GM23338 (cell line): ENCODE measurements at regions not wholly inside any gene's neighbourhood (a gene's known extent, or its start where the extent isn't known, plus 50 kb on each side); places are given as distances from the start of the nearest gene placed in this dataset.

Experiments
- ATAC-seq: fragments of 200-7000 bp; cut with Tn5 transposase; 3 replicates; pipeline ENCODE4 v1.9.1; 2020
- DNase-seq: peaks from one replicate; pipeline ENCODE4 v3.0.0-alpha.2; 2015; ENCODE audit warnings: low spot score
- H2AFZ ChIP-seq: fragments of 200-600 bp; sonication (generic); 2 replicates; pipeline ENCODE4 v1.8.0; 2016; ENCODE audit warnings: antibody characterized with exemption, mild to moderate bottlenecking, moderate library complexity
- H3F3A ChIP-seq: fragments of 200-600 bp; sonication (generic); replicated peaks from 2 replicates; pipeline ENCODE4 v1.8.0; 2017; ENCODE audit warnings: antibody characterized with exemption, mixed run types, low read depth
- H3K27ac ChIP-seq: fragments of 200-600 bp; sonication (generic); 2 replicates; pipeline ENCODE4 v1.6.1; 2016; ENCODE audit warnings: low read depth
- H3K27me3 ChIP-seq: fragments of 200-600 bp; sonication (generic); 2 replicates; pipeline ENCODE4 v1.8.0; 2016; ENCODE audit warnings: mild to moderate bottlenecking, mixed run types, moderate library complexity; ENCODE audit not compliant: insufficient read depth
- H3K36me3 ChIP-seq: fragments of 200-600 bp; sonication (generic); 2 replicates; pipeline ENCODE4 v1.8.0; 2016; ENCODE audit warnings: mild to moderate bottlenecking; ENCODE audit not compliant: insufficient read depth
- H3K4me1 ChIP-seq: fragments of 200-600 bp; sonication (generic); 2 replicates; pipeline ENCODE4 v1.8.0; 2016; ENCODE audit warnings: mild to moderate bottlenecking, moderate library complexity; ENCODE audit not compliant: insufficient read depth
- H3K4me2 ChIP-seq: fragments of 200-600 bp; sonication (generic); 2 replicates; pipeline ENCODE4 v1.7.1; 2017; ENCODE audit warnings: mixed run types
- H3K4me3 ChIP-seq: fragments of 200-600 bp; sonication (generic); 2 replicates; pipeline ENCODE4 v1.6.1; 2016; ENCODE audit warnings: mixed run types
- H3K79me2 ChIP-seq: fragments of 200-600 bp; sonication (generic); replicated peaks from 2 replicates; pipeline ENCODE4 v1.8.0; 2017; ENCODE audit warnings: mild to moderate bottlenecking; ENCODE audit not compliant: insufficient read depth
- H3K9me2 ChIP-seq: fragments of 200-600 bp; sonication (generic); 2 replicates; pipeline ENCODE4 v1.8.0; 2017; ENCODE audit not compliant: insufficient read depth
- H4K20me1 ChIP-seq: fragments of 200-600 bp; sonication (generic); replicated peaks from 2 replicates; pipeline ENCODE4 v1.8.0; 2017; ENCODE audit warnings: mild to moderate bottlenecking; ENCODE audit not compliant: insufficient read depth
- H3K27ac Mint-ChIP-seq: 2 replicates; pipeline ENCODE4 v1.8.0; 2020; ENCODE audit warnings: inconsistent platforms, mild to moderate bottlenecking, moderate library complexity, mixed read lengths
- H3K27me3 Mint-ChIP-seq: 3 replicates; pipeline ENCODE4 v1.8.0; 2022; ENCODE audit warnings: low read depth, mild to moderate bottlenecking, moderate library complexity, mixed read lengths, inconsistent platforms; ENCODE audit not compliant: insufficient read depth, poor library complexity
- H3K36me3 Mint-ChIP-seq: 3 replicates; pipeline ENCODE4 v1.8.0; 2021; ENCODE audit warnings: low read depth, mild to moderate bottlenecking, inconsistent platforms, moderate library complexity, mixed read lengths
- H3K4me1 Mint-ChIP-seq: 3 replicates; pipeline ENCODE4 v1.8.0; 2020; ENCODE audit warnings: mild to moderate bottlenecking, inconsistent platforms, mixed read lengths
- H3K4me3 Mint-ChIP-seq: 3 replicates; pipeline ENCODE4 v1.8.0; 2021; ENCODE audit warnings: moderate library complexity, mild to moderate bottlenecking, inconsistent platforms, mixed read lengths
- H3K9me3 Mint-ChIP-seq: 3 replicates; pipeline ENCODE4 v1.8.0; 2020; ENCODE audit warnings: moderate library complexity, mild to moderate bottlenecking, inconsistent platforms, mixed read lengths
- CREB1 ChIP-seq: fragments of 250-450 bp; sonication (Bioruptor Pico); IDR thresholded peaks from 2 replicates; pipeline ENCODE4 v1.5.0; 2020; ENCODE audit warnings: low read depth, mild to moderate bottlenecking, moderate library complexity
- EZH2 ChIP-seq: fragments of 200-600 bp; sonication (generic); IDR thresholded peaks from one replicate; pipeline ENCODE4 v1.8.0; 2017; ENCODE audit warnings: antibody characterized with exemption, mild to moderate bottlenecking, low read depth; ENCODE audit not compliant: unreplicated experiment
- EZH2phosphoT487 ChIP-seq: fragments of 200-600 bp; sonication (generic); IDR thresholded peaks from one replicate; pipeline ENCODE4 v1.8.1; 2018; ENCODE audit warnings: antibody characterized with exemption; ENCODE audit not compliant: unreplicated experiment
- JUNB ChIP-seq: IDR thresholded peaks from one replicate; pipeline ENCODE4 v1.6.1; 2016; ENCODE audit warnings: antibody characterized with exemption; ENCODE audit not compliant: unreplicated experiment
- NANOG ChIP-seq: IDR thresholded peaks from 2 replicates; pipeline ENCODE4 v1.6.1; 2016; ENCODE audit warnings: antibody characterized with exemption, borderline replicate concordance
- POLR2AphosphoS5 ChIP-seq: IDR thresholded peaks from 2 replicates; pipeline ENCODE4 v1.6.1; 2016; ENCODE audit warnings: antibody characterized with exemption, low read depth
- STAT1 ChIP-seq: IDR thresholded peaks from one replicate; pipeline ENCODE4 v1.6.1; 2016; ENCODE audit warnings: antibody characterized with exemption; ENCODE audit not compliant: unreplicated experiment
- ZNF114 ChIP-seq: fragments of 250-450 bp; sonication (Bioruptor Pico); IDR thresholded peaks from 2 replicates; pipeline ENCODE4 v1.5.0; 2020; ENCODE audit warnings: mild to moderate bottlenecking, moderate library complexity
- ZNF331 ChIP-seq: fragments of 250-450 bp; sonication (Bioruptor Pico); IDR thresholded peaks from 2 replicates; pipeline ENCODE4 v1.5.0; 2020; ENCODE audit warnings: low read depth, mild to moderate bottlenecking, moderate library complexity
- TF ChIP-seq, protein P1 (sequence below): IDR thresholded peaks from 2 replicates; pipeline ENCODE4 v1.6.1; 2016; ENCODE audit warnings: antibody characterized with exemption
- TF ChIP-seq, protein P2 (sequence below): fragments of 250-450 bp; sonication (Bioruptor Pico); IDR thresholded peaks from 2 replicates; pipeline ENCODE4 v1.5.0; 2020; ENCODE audit warnings: mild to moderate bottlenecking, moderate library complexity
- TF ChIP-seq, protein P3 (sequence below), 2 experiments: fragments of 200-600 bp in 1 of 2; sonication (generic) in 1 of 2; conservative IDR thresholded peaks; 2 replicates each; pipeline versions ENCODE4 v1.5.1 to v1.6.1; 2016 to 2017; ENCODE audit warnings: antibody characterized with exemption in 2 of 2, low read depth in 2 of 2, mild to moderate bottlenecking in 2 of 2, moderate library complexity in 1 of 2
- TF ChIP-seq, protein P4 (sequence below): IDR thresholded peaks from one replicate; pipeline ENCODE4 v1.6.1; 2018; ENCODE audit warnings: antibody characterized with exemption; ENCODE audit not compliant: unreplicated experiment

DNA sequence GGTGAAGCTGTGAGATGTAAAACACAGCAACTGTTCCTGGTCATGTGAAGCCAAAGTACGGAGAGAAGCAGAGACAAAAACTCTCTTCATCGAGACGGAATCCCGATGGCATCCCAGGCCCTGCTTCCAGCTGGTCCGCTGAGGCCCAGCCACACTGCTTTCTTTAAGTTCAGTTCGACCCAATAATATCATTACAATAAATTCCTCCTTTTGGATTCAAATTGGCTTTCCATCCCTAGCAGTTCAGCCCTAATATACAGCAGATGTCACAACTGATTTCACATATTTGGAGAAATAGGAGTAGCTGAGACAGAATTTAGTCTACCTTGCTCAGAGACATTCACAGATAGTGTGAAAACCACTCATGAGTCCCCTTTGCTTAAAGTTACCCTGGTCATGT lies 98.3 kb upstream of the SPRY1 start:
- no peak overlapping the region; the same call in 1 of the 2 replicates for H3K27ac Mint-ChIP-seq
- no peaks in the 10 kb centered on the region for H3F3A ChIP-seq
- 0 out of 2 replicates have a peak overlapping the region, but pooled peaks have one; percentile 8 for H3K27ac ChIP-seq
- no peaks in the 10 kb centered on the region for H3K36me3 ChIP-seq
- ATAC-seq (no peak), DNase-seq (peak; percentile 12)
- H2AFZ ChIP-seq, result no peak overlapping the region
- peaks cover 27% of the 10 kb centered on the region for H3K4me1 ChIP-seq
- H3K27me3 Mint-ChIP-seq, result no peaks in the 10 kb centered on the region
- H3K4me1 Mint-ChIP-seq, result peaks cover 46% of the 10 kb centered on the region
- H3K4me3 Mint-ChIP-seq, result no peak overlapping the region
- no peaks in the 10 kb centered on the region for H3K79me2 ChIP-seq
- no peaks in the 10 kb centered on the region for H3K9me3 Mint-ChIP-seq
- peaks cover 3% of the 10 kb centered on the region; the same call in 1 of the 2 replicates for H3K9me2 ChIP-seq
- TF ChIP-seq ZNF114 (CRISPR knock-in tag) (no peak), NANOG (no peak), EZH2phosphoT487 (no peak), EZH2 (no peak), POLR2AphosphoS5 (no peak), ZNF331 (no peak), JUNB (no peak), CREB1 (CRISPR knock-in tag) (no peak), STAT1 (no peak)
- TF ChIP-seq, protein P1, sequence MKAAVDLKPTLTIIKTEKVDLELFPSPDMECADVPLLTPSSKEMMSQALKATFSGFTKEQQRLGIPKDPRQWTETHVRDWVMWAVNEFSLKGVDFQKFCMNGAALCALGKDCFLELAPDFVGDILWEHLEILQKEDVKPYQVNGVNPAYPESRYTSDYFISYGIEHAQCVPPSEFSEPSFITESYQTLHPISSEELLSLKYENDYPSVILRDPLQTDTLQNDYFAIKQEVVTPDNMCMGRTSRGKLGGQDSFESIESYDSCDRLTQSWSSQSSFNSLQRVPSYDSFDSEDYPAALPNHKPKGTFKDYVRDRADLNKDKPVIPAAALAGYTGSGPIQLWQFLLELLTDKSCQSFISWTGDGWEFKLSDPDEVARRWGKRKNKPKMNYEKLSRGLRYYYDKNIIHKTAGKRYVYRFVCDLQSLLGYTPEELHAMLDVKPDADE, result no peak
- TF ChIP-seq, protein P2, sequence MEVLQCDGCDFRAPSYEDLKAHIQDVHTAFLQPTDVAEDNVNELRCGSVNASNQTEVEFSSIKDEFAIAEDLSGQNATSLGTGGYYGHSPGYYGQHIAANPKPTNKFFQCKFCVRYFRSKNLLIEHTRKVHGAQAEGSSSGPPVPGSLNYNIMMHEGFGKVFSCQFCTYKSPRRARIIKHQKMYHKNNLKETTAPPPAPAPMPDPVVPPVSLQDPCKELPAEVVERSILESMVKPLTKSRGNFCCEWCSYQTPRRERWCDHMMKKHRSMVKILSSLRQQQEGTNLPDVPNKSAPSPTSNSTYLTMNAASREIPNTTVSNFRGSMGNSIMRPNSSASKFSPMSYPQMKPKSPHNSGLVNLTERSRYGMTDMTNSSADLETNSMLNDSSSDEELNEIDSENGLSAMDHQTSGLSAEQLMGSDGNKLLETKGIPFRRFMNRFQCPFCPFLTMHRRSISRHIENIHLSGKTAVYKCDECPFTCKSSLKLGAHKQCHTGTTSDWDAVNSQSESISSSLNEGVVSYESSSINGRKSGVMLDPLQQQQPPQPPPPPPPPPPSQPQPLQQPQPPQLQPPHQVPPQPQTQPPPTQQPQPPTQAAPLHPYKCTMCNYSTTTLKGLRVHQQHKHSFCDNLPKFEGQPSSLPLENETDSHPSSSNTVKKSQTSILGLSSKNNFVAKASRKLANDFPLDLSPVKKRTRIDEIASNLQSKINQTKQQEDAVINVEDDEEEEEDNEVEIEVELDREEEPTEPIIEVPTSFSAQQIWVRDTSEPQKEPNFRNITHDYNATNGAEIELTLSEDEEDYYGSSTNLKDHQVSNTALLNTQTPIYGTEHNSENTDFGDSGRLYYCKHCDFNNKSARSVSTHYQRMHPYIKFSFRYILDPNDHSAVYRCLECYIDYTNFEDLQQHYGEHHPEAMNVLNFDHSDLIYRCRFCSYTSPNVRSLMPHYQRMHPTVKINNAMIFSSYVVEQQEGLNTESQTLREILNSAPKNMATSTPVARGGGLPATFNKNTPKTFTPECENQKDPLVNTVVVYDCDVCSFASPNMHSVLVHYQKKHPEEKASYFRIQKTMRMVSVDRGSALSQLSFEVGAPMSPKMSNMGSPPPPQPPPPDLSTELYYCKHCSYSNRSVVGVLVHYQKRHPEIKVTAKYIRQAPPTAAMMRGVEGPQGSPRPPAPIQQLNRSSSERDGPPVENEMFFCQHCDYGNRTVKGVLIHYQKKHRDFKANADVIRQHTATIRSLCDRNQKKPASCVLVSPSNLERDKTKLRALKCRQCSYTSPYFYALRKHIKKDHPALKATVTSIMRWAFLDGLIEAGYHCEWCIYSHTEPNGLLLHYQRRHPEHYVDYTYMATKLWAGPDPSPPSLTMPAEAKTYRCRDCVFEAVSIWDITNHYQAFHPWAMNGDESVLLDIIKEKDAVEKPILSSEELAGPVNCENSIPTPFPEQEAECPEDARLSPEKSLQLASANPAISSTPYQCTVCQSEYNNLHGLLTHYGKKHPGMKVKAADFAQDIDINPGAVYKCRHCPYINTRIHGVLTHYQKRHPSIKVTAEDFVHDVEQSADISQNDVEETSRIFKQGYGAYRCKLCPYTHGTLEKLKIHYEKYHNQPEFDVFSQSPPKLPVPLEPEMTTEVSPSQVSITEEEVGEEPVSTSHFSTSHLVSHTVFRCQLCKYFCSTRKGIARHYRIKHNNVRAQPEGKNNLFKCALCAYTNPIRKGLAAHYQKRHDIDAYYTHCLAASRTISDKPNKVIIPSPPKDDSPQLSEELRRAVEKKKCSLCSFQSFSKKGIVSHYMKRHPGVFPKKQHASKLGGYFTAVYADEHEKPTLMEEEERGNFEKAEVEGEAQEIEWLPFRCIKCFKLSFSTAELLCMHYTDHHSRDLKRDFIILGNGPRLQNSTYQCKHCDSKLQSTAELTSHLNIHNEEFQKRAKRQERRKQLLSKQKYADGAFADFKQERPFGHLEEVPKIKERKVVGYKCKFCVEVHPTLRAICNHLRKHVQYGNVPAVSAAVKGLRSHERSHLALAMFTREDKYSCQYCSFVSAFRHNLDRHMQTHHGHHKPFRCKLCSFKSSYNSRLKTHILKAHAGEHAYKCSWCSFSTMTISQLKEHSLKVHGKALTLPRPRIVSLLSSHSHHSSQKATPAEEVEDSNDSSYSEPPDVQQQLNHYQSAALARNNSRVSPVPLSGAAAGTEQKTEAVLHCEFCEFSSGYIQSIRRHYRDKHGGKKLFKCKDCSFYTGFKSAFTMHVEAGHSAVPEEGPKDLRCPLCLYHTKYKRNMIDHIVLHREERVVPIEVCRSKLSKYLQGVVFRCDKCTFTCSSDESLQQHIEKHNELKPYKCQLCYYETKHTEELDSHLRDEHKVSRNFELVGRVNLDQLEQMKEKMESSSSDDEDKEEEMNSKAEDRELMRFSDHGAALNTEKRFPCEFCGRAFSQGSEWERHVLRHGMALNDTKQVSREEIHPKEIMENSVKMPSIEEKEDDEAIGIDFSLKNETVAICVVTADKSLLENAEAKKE (CRISPR knock-in tag), result no peak
- TF ChIP-seq, protein P3, sequence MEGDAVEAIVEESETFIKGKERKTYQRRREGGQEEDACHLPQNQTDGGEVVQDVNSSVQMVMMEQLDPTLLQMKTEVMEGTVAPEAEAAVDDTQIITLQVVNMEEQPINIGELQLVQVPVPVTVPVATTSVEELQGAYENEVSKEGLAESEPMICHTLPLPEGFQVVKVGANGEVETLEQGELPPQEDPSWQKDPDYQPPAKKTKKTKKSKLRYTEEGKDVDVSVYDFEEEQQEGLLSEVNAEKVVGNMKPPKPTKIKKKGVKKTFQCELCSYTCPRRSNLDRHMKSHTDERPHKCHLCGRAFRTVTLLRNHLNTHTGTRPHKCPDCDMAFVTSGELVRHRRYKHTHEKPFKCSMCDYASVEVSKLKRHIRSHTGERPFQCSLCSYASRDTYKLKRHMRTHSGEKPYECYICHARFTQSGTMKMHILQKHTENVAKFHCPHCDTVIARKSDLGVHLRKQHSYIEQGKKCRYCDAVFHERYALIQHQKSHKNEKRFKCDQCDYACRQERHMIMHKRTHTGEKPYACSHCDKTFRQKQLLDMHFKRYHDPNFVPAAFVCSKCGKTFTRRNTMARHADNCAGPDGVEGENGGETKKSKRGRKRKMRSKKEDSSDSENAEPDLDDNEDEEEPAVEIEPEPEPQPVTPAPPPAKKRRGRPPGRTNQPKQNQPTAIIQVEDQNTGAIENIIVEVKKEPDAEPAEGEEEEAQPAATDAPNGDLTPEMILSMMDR (conservative IDR thresholded peaks at IDR 0.05; ENCODE audit: low read depth in 2 of 2), result no peak
- TF ChIP-seq, protein P4, sequence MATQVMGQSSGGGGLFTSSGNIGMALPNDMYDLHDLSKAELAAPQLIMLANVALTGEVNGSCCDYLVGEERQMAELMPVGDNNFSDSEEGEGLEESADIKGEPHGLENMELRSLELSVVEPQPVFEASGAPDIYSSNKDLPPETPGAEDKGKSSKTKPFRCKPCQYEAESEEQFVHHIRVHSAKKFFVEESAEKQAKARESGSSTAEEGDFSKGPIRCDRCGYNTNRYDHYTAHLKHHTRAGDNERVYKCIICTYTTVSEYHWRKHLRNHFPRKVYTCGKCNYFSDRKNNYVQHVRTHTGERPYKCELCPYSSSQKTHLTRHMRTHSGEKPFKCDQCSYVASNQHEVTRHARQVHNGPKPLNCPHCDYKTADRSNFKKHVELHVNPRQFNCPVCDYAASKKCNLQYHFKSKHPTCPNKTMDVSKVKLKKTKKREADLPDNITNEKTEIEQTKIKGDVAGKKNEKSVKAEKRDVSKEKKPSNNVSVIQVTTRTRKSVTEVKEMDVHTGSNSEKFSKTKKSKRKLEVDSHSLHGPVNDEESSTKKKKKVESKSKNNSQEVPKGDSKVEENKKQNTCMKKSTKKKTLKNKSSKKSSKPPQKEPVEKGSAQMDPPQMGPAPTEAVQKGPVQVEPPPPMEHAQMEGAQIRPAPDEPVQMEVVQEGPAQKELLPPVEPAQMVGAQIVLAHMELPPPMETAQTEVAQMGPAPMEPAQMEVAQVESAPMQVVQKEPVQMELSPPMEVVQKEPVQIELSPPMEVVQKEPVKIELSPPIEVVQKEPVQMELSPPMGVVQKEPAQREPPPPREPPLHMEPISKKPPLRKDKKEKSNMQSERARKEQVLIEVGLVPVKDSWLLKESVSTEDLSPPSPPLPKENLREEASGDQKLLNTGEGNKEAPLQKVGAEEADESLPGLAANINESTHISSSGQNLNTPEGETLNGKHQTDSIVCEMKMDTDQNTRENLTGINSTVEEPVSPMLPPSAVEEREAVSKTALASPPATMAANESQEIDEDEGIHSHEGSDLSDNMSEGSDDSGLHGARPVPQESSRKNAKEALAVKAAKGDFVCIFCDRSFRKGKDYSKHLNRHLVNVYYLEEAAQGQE, result no peak
- H4K20me1 ChIP-seq, result no peaks in the 10 kb centered on the region
- H3K27me3 ChIP-seq, result no peaks in the 10 kb centered on the region
- peaks cover 3% of the 10 kb centered on the region; the same call in 1 of the 3 replicates for H3K36me3 Mint-ChIP-seq
- no peak overlapping the region for H3K4me2 ChIP-seq
- no peak overlapping the region for H3K4me3 ChIP-seq
